Heart right ventricle (tissue), 16 donors: ENCODE measurements at regions not wholly inside any gene's neighbourhood (a gene's known extent, or its start where the extent isn't known, plus 50 kb on each side); places are given as distances from the start of the nearest gene placed in this dataset.

Experiments
- ATAC-seq, 8 donors: fragments of 200-7000 bp; cut with Tn5 transposase; one replicate each; pipeline ENCODE4 v1.9.1; 2020; ENCODE audit warnings: mild to moderate bottlenecking in 8 of 8, moderate library complexity in 8 of 8, moderate number of reproducible peaks in 1 of 8
- DNase-seq, 2 donors: peaks; one replicate each; pipeline ENCODE4 v3.0.0-alpha.2; 2020
- H3K27ac ChIP-seq, 10 donors: fragments of 200-600 bp; sonication (generic) in 2 of 10; one replicate each; pipeline versions ENCODE4 v1.5.0 to v1.8.0; 2020 to 2022; ENCODE audit warnings: mild to moderate bottlenecking in 3 of 10
- H3K27me3 ChIP-seq, 7 donors: fragments of 200-600 bp; one replicate each; pipeline ENCODE4 v1.8.0; 2021 to 2022; ENCODE audit warnings: mild to moderate bottlenecking in 2 of 7
- H3K36me3 ChIP-seq, 9 donors: fragments of 200-600 bp; sonication (generic) in 1 of 9; one replicate each; pipeline versions ENCODE4 v1.5.0 to v1.8.0; 2020 to 2022; ENCODE audit warnings: mild to moderate bottlenecking in 2 of 9
- H3K4me1 ChIP-seq, 9 donors: fragments of 200-600 bp; sonication (generic) in 1 of 9; one replicate each; pipeline versions ENCODE4 v1.5.0 to v1.8.0; 2020 to 2022; ENCODE audit warnings: mild to moderate bottlenecking in 4 of 9
- H3K4me3 ChIP-seq, 10 donors: fragments of 200-600 bp; sonication (generic) in 2 of 10; one replicate each; pipeline versions ENCODE4 v1.5.0 to v1.8.0; 2020 to 2022; ENCODE audit warnings: mild to moderate bottlenecking in 7 of 10, moderate library complexity in 2 of 10
- H3K9me3 ChIP-seq, 11 donors: fragments of 200-600 bp in 10 of 11; sonication (generic) in 2 of 11; one replicate each; pipeline versions ENCODE4 v1.5.0 to v1.8.0; 2013 to 2022; ENCODE audit warnings: mild to moderate bottlenecking in 2 of 11, control low read depth in 1 of 11, moderate library complexity in 1 of 11
- WGBS, 2 donors: extraction: QIAGEN DNeasy Blood & Tissue Kit; methylation state at CpG; one replicate each; pipeline ENCODE4 v1.1.7; 2013; ENCODE audit warnings: inconsistent platforms in 1 of 2; 5-methylcytosine and 5-hydroxymethylcytosine counted together
- intact Hi-C, 10 donors: fragments of 100-400 bp; cut with DNase I; formaldehyde crosslinking; loops; one replicate each; pipeline versions ENCODE4 v1.11.1 to v1.14.2; 2022
- TF ChIP-seq, protein P1 (sequence below), 9 donors: fragments of 200-600 bp; sonication (generic) in 2 of 9; IDR thresholded peaks; one replicate each; pipeline versions ENCODE4 v1.5.0 to v1.8.0; 2021 to 2022; ENCODE audit warnings: antibody characterized with exemption in 9 of 9, mild to moderate bottlenecking in 5 of 9, moderate library complexity in 1 of 9
- donor health status: Arrhythmogenic right ventricular cardiomyopathy.
- donor health status: ischemic (EF 13 %, LVEDD 7.1; RV severe dilation, severe dysfunction).
- donor health status: healthy with polysubstance abuse.
- donor health status: DM: no; HTN: yes; CAD: no.
- donor health status: DM: no; HTN: no; CAD: no.
- donor health status: ischemic (EF 25% LVEDD 6.9; RV normal size, moderate dysfunction).
- donor health status: ischemic (EF 25% LVEDD 5.7; RV mildly dilated, moderate dysfunction).
- donor health status: healthy.
- donor health status: DM: yes; HTN: yes; CAD: no.
- donor health status: Ischemic cardiomyopathy.
- donor health status: ischemic (EF 35%, LVEDD 5.7; RV mildly dilated, moderate dysfunction).
- donor health status: nonischemic (EF 11% LVEDD 7.7; RV severe dilation, severe dysfunction).
- donor health status: DM: yes; HTN: yes; CAD: no.
- donor health status: PGD.
- donor health status: ischemic (EF 29% LVEDD 5.4; RV normal size, mild dysfunction).
- donor health status: nonischemic (EF 23%, LVEDD 6.1; RV moderate dilation, normal function).

DNA sequence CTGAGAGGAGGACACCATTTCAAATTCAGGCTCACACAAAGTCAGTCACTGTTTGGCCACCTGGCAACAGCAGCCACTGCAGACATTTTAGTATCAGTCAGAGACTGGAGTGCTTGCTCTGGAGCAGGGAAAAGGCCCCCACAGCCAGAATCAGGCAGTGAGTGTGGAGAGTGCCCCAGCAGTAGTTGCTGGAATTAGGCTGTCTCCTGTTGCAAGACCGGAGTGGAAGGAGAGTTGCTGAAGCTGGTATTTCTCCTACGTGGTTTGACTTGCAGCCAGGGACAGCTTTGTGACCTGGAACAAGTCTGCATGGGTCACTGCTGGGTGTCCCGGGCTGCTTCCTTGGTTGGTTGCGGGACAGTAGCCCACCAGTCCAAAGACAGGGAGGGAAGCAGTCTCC lies 78.4 kb upstream of the TMEM168 start:
- Histone ChIP-seq H3K4me3 (no peak overlapping the region), H3K27ac (peak overlapping the region in 7 of 10 donors; percentile 6 to 72 (median 40))

DNA sequence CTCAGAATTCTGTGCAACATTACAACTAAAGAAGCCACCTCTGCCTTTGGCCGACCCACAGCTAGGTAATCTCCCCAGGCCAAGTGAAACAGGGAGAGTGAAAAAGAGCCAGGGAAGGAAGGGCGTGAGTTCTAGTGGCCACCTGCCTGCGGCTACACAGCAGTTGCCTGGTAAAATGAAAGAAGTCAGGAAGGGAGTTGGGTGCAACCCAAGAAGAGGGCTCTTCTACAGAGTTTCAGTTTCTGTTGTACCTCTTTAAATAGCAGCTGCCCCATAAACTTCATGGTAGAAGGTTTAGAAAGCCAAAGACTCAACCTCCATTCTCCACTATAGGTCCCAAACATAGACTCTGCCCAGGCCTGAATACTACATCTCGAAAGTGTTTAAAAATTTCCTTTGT lies 76.2 kb upstream of the TMEM168 start:
- intact Hi-C loops: no loop called here
- Histone ChIP-seq H3K9me3 (peaks cover 0 to 26% (median 0%) of the 10 kb centered on the region in 11 donors), H3K4me1 (peaks cover 3 to 36% (median 10%) of the 10 kb centered on the region in 9 donors), H3K4me3 (peak overlapping the region in 1 of 10 donors; percentile 2), H3K36me3 (peaks cover 0 to 8% (median 0%) of the 10 kb centered on the region in 9 donors), H3K27ac (peak overlapping the region in 3 of 10 donors; percentile 5 to 48 (median 42)), H3K27me3 (no peaks in the 10 kb centered on the region)
- ATAC-seq (peak in 6 of 8 donors; percentile 36 to 58 (median 45)), DNase-seq (no peak)
- TF ChIP-seq, protein P1, sequence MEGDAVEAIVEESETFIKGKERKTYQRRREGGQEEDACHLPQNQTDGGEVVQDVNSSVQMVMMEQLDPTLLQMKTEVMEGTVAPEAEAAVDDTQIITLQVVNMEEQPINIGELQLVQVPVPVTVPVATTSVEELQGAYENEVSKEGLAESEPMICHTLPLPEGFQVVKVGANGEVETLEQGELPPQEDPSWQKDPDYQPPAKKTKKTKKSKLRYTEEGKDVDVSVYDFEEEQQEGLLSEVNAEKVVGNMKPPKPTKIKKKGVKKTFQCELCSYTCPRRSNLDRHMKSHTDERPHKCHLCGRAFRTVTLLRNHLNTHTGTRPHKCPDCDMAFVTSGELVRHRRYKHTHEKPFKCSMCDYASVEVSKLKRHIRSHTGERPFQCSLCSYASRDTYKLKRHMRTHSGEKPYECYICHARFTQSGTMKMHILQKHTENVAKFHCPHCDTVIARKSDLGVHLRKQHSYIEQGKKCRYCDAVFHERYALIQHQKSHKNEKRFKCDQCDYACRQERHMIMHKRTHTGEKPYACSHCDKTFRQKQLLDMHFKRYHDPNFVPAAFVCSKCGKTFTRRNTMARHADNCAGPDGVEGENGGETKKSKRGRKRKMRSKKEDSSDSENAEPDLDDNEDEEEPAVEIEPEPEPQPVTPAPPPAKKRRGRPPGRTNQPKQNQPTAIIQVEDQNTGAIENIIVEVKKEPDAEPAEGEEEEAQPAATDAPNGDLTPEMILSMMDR (IDR thresholded peaks at IDR 0.05): no peak
- WGBS, 2 donors: 58 to 66% methylated on average over 4 of the region's 4 CpGs

More for the DNA sequence above, 78.4 kb upstream of the TMEM168 start:
- DNase-seq (peak in 1 of 2 donors; percentile 16), ATAC-seq (peak in 7 of 8 donors; percentile 25 to 90 (median 72))
- peaks cover 0 to 16% (median 0%) of the 10 kb centered on the region in 11 donors for H3K9me3 ChIP-seq
- H3K4me1 ChIP-seq: peaks cover 3 to 41% (median 10%) of the 10 kb centered on the region in 9 donors
- no peaks in the 10 kb centered on the region for H3K36me3 ChIP-seq
- WGBS, 2 donors: 56 to 66% methylated on average over 4 of the region's 4 CpGs
- intact Hi-C loops: no loop called here
- H3K27me3 ChIP-seq: no peaks in the 10 kb centered on the region
- TF ChIP-seq, protein P1 (IDR thresholded peaks at IDR 0.05): no peak

DNA sequence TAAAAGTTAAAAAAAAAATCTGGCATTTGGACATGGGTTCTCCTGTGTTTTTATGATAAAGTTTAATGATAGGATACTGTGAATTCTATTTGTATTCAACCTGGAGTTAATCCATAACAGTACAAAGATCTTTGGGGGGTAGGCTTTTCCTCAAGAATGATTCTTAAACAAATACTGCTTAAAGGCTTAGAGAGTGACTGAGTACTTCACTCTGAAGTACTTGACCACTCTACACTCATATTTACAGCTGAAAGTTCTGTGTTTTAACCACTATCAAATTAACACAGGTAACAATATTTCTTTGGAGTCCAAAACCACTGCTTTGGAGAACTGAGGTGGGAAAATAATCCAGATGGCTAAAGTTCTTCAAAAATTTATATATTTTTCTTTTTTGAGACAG lies 74.2 kb upstream of the TMEM168 start:
- Histone ChIP-seq H3K4me1 (peaks cover 3 to 30% (median 10%) of the 10 kb centered on the region in 9 donors), H3K27me3 (no peaks in the 10 kb centered on the region), H3K36me3 (peaks cover 0 to 8% (median 0%) of the 10 kb centered on the region in 9 donors), H3K27ac (no peak overlapping the region), H3K4me3 (no peak overlapping the region), H3K9me3 (peaks cover 0 to 22% (median 0%) of the 10 kb centered on the region in 11 donors)
- intact Hi-C loops: no loop called here
- DNase-seq: no peak
- ATAC-seq: no peak
- TF ChIP-seq, protein P1 (IDR thresholded peaks at IDR 0.05): no peak

DNA sequence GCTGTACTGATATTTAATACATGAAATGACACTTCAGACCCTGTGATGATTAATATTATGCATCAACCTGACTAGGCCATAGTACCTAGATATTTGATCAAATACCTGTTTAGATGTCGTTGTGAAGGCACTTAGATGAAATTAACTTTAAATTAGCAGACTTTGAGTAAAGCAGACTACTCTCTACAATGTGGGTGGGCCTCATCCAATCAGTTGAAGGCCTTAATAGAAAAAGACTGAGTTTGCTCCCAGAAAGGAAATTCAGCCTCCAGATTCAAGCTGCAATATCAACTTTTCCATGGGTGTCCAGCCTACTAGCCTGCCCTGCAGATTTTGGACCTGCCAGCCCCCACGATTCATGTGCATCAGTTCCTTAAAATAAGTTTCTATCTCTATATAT lies 68.6 kb upstream of the TMEM168 start:
- Histone ChIP-seq H3K27ac (no peak overlapping the region), H3K27me3 (no peaks in the 10 kb centered on the region), H3K36me3 (peaks cover 0 to 8% (median 0%) of the 10 kb centered on the region in 9 donors), H3K4me3 (no peak overlapping the region), H3K9me3 (peaks cover 0 to 19% (median 0%) of the 10 kb centered on the region in 11 donors), H3K4me1 (peaks cover 0 to 8% (median 0%) of the 10 kb centered on the region in 9 donors)
- ATAC-seq: no peak
- intact Hi-C loops: no loop called here
- WGBS, 2 donors: 94 to 96% methylated on average over 2 of the region's 2 CpGs
- no peak for DNase-seq
- TF ChIP-seq, protein P1 (IDR thresholded peaks at IDR 0.05): no peak
